ENCODE measurements at regions not wholly inside any gene's neighbourhood (a gene's known extent, or its start where the extent isn't known, plus 50 kb on each side); places are given as distances from the start of the nearest gene placed in this dataset.
A peak's percentile ranks its signal among the peaks of the same experiment; 100 is the strongest.

- POLR2A ChIA-PET = no interaction called here
- TF ChIP-seq, protein P1, sequence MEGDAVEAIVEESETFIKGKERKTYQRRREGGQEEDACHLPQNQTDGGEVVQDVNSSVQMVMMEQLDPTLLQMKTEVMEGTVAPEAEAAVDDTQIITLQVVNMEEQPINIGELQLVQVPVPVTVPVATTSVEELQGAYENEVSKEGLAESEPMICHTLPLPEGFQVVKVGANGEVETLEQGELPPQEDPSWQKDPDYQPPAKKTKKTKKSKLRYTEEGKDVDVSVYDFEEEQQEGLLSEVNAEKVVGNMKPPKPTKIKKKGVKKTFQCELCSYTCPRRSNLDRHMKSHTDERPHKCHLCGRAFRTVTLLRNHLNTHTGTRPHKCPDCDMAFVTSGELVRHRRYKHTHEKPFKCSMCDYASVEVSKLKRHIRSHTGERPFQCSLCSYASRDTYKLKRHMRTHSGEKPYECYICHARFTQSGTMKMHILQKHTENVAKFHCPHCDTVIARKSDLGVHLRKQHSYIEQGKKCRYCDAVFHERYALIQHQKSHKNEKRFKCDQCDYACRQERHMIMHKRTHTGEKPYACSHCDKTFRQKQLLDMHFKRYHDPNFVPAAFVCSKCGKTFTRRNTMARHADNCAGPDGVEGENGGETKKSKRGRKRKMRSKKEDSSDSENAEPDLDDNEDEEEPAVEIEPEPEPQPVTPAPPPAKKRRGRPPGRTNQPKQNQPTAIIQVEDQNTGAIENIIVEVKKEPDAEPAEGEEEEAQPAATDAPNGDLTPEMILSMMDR (IDR thresholded peaks at IDR 0.05; ENCODE audit: control extremely low read depth, extremely low read depth, low read depth, missing control alignments) = no peak
- CTCF ChIA-PET = interaction anchor here (1.1 to 2.0 kb wide), 5 partner anchors 9 to 55 kb away, joined by 3 to 5 read pairs (median 4); no protein-coding TSS in a partner anchor
- no peak for DNase-seq (ENCODE audit: extremely low spot score)
Measured at GRCh38 chr7:144910411-144910810, 74.6 kb upstream of the TPK1 start.

GRCh38 chr7:144908943-144909556 lies 73.2 kb upstream of the TPK1 start:
- no peak for DNase-seq (ENCODE audit: extremely low spot score)
- TF ChIP-seq, protein P1 (IDR thresholded peaks at IDR 0.05; ENCODE audit: control extremely low read depth, extremely low read depth, low read depth, missing control alignments) = no peak
- ChIA-PET POLR2A (no interaction called here), CTCF (interaction anchor here (0.8 to 2.0 kb wide), 3 partner anchors 13 to 53 kb away, joined by 3 to 4 read pairs (median 3); no protein-coding TSS in a partner anchor)

- POLR2A ChIA-PET = no interaction called here
- CTCF ChIA-PET = interaction anchor here (0.8 to 1.4 kb wide), 2 partner anchors 12 to 20 kb away, joined by 3 read pairs; no protein-coding TSS in a partner anchor
- no peak for DNase-seq (ENCODE audit: extremely low spot score)
- TF ChIP-seq, protein P1 (IDR thresholded peaks at IDR 0.05; ENCODE audit: control extremely low read depth, extremely low read depth, low read depth, missing control alignments) = no peak
Measured at GRCh38 chr7:144908324-144908723, 72.5 kb upstream of the TPK1 start.

DNA sequence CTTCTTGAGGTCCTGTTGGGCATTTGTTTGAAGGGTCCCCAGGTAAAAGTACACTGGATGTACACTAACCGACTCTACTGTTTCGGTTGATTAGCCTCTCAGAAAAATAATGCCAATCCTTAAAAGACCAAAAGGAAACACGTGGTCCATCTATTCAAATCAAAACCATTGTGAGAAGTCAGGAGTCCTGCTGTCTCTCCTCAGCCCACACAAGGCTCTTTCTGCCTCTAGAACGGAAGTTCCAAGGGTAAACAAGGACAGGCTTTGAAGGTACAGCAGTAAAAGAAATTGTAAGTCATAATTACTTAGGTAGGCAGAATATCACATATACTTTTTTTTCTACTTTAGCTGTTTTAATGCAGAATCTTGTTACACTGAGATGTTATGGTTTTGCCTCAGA lies 71.7 kb upstream of the TPK1 start:
- CTCF ChIA-PET = interaction anchor here (1.4 kb wide), 1 partner anchor 21 kb away, joined by 3 read pairs; no protein-coding TSS in a partner anchor
- peak; percentile 20 for DNase-seq (ENCODE audit: extremely low spot score)
- POLR2A ChIA-PET = no interaction called here
- TF ChIP-seq, protein P1 (IDR thresholded peaks at IDR 0.05; ENCODE audit: control extremely low read depth, extremely low read depth, low read depth, missing control alignments) = no peak

DNA sequence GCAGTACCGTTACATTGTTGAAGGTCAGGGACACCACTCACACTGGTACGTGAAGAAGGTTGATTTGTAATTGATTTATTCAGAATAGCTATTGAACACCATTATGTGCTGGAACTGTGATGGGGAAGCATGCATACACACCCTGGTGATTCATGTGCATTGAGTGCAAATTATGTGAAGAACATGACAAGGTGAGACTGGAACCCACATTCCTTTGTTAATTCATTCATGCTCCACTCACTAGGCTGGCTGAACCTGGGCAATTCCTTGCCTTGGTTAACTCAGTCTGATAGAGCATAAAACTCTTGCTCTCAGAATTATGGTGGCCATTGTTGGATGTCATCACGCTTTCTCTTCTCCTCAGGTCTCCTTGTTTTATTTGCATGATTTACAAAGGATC lies 67.3 kb upstream of the TPK1 start:
- ChIA-PET POLR2A (no interaction called here), CTCF (interaction anchor here (1.3 kb wide), 1 partner anchor 10 kb away, joined by 3 read pairs; no protein-coding TSS in a partner anchor)
- TF ChIP-seq, protein P1 (IDR thresholded peaks at IDR 0.05; ENCODE audit: control extremely low read depth, extremely low read depth, low read depth, missing control alignments) = no peak

DNA sequence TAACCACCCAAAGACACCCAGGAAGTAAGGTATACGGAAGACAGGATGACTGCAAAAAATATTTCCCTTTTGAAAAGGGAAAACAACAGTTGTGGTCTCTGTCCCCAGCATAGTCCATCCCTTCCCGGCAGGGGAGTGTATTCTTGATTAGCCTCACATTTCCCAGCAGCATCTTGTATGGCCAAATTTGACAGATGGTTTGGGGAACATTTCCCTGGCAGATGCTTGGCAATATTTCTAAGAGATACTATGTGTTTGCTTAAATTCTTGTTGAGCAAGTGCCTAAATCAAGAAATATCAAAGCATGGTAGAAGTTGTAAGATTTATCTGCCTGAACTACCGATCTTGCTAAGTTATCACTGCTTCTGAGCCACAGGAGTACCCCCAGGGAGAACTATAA lies 56.9 kb upstream of the TPK1 start:
- TF ChIP-seq, protein P1 (IDR thresholded peaks at IDR 0.05; ENCODE audit: control extremely low read depth, extremely low read depth, low read depth, missing control alignments) = no peak
- DNase-seq (ENCODE audit: extremely low spot score) = no peak
- ChIA-PET POLR2A (no interaction called here), CTCF (interaction anchor here (1.0 to 2.7 kb wide), 2 partner anchors 9 to 11 kb away, joined by 3 to 7 read pairs; no protein-coding TSS in a partner anchor)

More for the DNA sequence above, 67.3 kb upstream of the TPK1 start:
- DNase-seq (ENCODE audit: extremely low spot score) = no peak

Measured in GM10248 (cell line).